ENCODE measurements at regions not wholly inside any gene's neighbourhood (a gene's known extent, or its start where the extent isn't known, plus 50 kb on each side); places are given as distances from the start of the nearest gene placed in this dataset.

DNA sequence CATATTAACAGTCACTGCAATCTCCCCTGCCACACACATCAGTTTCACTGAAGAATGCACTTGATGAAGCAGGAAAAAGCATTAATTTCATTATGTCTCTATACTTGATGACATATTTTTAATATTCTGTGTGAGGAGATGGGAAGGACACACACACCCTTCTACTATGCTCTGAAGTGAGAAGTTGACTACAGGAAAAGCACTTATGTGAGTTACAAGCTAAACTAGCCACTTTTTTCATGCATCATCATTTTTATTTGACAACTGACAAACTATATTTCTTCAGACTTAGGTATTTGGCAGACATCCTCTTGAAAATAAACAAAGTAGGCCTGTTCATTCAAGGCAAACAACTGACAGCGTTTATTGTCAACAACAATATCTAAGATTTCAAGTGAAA, 150.4 kb upstream of the ID2 start:
- H3K27ac Mint-ChIP-seq, result no peak overlapping the region
- peaks cover 13% of the 10 kb centered on the region for H3K4me1 Mint-ChIP-seq (ENCODE audit: low read depth)
- H3K36me3 Mint-ChIP-seq (ENCODE audit: low read depth), result peaks cover 2% of the 10 kb centered on the region
- no peak overlapping the region for H3K4me3 Mint-ChIP-seq
- peaks cover 15% of the 10 kb centered on the region for H3K9me3 Mint-ChIP-seq
- no peak for DNase-seq
- no peaks in the 10 kb centered on the region for H3K27me3 Mint-ChIP-seq

DNA sequence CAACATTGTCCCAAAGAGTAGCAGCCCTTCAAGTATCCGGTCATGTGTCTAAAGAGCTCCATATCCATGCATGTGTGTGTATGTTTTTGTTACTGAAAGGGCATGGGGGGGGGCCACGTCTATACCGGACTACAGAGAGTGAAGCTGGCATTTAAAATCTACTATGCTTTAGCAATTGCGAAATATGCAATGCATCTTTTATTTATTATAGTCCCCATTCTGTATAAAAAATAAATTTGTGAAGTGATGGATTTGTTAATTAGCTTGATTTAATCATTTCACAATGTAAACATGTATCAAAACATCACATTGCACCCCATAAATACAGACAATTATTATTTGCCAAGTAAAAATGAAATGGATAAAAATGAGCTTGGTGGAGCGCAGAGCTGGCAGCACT, 149.4 kb upstream of the ID2 start:
- H3K9me3 Mint-ChIP-seq, result peaks cover 15% of the 10 kb centered on the region
- peaks cover 2% of the 10 kb centered on the region for H3K36me3 Mint-ChIP-seq (ENCODE audit: low read depth)

DNA sequence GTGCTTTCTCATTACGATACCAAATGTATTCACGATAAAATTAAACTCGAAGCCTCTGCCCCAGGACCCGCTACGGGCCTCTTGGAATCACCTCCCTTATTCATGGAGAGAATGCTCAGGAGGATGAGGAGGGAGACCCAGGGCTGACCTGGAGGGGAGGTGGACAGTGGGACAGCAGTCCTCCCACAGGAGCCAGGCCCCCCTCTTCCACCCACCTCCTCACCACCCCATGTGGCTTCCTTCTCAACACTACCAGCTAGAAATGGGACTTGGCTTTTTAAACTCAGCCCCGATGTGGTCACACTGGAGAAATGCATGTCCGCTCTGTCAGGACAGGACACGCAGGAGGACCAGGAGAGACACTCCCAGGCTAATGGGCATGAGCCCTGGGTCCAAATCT, 147.9 kb upstream of the ID2 start:
- H3K9me3 Mint-ChIP-seq, result peaks cover 15% of the 10 kb centered on the region
- peaks cover 2% of the 10 kb centered on the region for H3K36me3 Mint-ChIP-seq (ENCODE audit: low read depth)
- no peak overlapping the region for H3K27ac Mint-ChIP-seq
- no peak overlapping the region for H3K4me3 Mint-ChIP-seq
- H3K4me1 Mint-ChIP-seq (ENCODE audit: low read depth), result peaks cover 28% of the 10 kb centered on the region
- H3K27me3 Mint-ChIP-seq, result no peaks in the 10 kb centered on the region
- no peak for DNase-seq

More for the DNA sequence above, 149.4 kb upstream of the ID2 start:
- Mint-ChIP-seq H3K4me1 (ENCODE audit: low read depth) (peaks cover 21% of the 10 kb centered on the region), H3K27ac (no peak overlapping the region), H3K27me3 (no peaks in the 10 kb centered on the region), H3K4me3 (no peak overlapping the region)
- no peak for DNase-seq

DNA sequence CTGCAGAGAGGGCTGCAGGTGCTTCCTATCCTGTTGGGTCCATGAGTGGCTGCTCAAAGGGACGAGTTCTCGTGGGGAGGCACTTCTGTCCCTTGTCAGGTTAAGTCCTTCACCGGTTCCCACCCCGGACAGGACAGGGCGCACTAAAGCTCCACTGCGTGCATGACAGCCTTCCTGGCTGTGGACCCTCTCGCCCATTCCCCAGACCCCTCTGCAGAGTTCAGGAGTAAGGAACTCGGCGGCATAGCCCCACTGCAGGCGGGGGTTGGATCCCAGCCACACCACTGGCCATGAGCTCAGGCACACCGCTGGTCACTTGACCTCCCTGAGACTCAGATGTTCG, 147.5 kb upstream of the ID2 start:
- peaks cover 2% of the 10 kb centered on the region for H3K36me3 Mint-ChIP-seq (ENCODE audit: low read depth)
- H3K9me3 Mint-ChIP-seq, result peaks cover 15% of the 10 kb centered on the region
- no peak for DNase-seq
- no peaks in the 10 kb centered on the region for H3K27me3 Mint-ChIP-seq
- H3K4me3 Mint-ChIP-seq, result no peak overlapping the region
- H3K4me1 Mint-ChIP-seq (ENCODE audit: low read depth), result peaks cover 31% of the 10 kb centered on the region
- no peak overlapping the region for H3K27ac Mint-ChIP-seq

DNA sequence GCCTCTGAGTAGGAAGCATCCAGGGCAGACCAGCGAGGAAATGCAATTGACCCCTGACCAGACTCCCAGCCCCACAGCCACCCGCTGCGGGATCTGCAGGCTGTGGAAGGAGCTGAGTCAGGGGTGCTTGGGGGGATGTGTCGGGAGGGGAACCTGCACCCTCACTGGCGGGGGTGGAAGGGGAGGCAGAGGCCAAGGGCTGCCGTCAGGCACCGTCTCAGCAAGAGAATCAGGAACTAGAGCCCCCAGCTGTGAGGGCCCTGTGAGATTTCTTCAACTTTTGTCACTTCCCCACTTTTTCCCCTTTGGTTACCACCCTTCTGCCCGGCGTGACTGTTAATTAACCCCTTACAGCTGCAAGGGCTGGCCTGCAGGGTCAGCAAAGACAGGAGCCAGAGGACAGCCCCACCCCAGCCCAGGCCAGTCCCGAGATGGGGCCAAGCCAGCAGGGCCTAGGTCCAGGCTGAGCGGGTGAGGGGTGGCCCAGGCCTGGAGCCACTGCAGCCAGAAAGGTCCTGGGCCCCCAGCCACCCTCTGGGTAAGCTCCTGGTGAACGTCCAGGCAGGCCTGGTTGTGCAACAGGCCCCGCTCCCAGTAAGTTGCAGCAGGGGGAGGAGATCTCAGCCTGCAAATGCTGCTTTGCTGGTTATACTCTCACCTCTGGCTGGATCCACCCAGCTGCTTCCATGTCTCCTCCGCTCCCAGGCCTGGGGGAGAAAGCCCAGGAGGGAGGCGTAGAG, 147.0 kb upstream of the ID2 start:
- H3K9me3 Mint-ChIP-seq, result peaks cover 15% of the 10 kb centered on the region
- H3K4me1 Mint-ChIP-seq (ENCODE audit: low read depth), result peaks cover 36% of the 10 kb centered on the region
- no peak overlapping the region for H3K27ac Mint-ChIP-seq
- peaks cover 2% of the 10 kb centered on the region for H3K36me3 Mint-ChIP-seq (ENCODE audit: low read depth)
- no peaks in the 10 kb centered on the region for H3K27me3 Mint-ChIP-seq
- no peak overlapping the region for H3K4me3 Mint-ChIP-seq
- peak; percentile 28 for DNase-seq

DNA sequence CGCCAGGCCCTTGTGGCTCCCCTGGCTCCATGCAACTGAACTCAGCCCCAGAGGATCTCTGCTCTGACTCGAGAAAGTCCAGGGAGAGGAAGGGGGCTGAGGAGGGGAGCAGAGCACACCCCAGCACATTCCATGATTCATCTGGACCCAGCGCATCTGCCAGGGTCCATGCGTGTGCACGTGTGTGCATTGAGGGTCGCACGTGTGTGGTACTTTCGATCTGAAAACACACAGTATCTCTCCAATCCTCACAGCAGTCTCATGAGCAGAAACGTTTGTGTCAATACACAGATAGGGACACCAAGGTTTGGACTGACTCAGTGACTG, 146.4 kb upstream of the ID2 start:
- H3K9me3 Mint-ChIP-seq, result peaks cover 15% of the 10 kb centered on the region
- H3K36me3 Mint-ChIP-seq (ENCODE audit: low read depth), result peaks cover 2% of the 10 kb centered on the region
- H3K4me1 Mint-ChIP-seq (ENCODE audit: low read depth), result peaks cover 42% of the 10 kb centered on the region
- H3K27ac Mint-ChIP-seq, result no peak overlapping the region
- no peaks in the 10 kb centered on the region for H3K27me3 Mint-ChIP-seq
- no peak for DNase-seq
- H3K4me3 Mint-ChIP-seq, result no peak overlapping the region

DNA sequence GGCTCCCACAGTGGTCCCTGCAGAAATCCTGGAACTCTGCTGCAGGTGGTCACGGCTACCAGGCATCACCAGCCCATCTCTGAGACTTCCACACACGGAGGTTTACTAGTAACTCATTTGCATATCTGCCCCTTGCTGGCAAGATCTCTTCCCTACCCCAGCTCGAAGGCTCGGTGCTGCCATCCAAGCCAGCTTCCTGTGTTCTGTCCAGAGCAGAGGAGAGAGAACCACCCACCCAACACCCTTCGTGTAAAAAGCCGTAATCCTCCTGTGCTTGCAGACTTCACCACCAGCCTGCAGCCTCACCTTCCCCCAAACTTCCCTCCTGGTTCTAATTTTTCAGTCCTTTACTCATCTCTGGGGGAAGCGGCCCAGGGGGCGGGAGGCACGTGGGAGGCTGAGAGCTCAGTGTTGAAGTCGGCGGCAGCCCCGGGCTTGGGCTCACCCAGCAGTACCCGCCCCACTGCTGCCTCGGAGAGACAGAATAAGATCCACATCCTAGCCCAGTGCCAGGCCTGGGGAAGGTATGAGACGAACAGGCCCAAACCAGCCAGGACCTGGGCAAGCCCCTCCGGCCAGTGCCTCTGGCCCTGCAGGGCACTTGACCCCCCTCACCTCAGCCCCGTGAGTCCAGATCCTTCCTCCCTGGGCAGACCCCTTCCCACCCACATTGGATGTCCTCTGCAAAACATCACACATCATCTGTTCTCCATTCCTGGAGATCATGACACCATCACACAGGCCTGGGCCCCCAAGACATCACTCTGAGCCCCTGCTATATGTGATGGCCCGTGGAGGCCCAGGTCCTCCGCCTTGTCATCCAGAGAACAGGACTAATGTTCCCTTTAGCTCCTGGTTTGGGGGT, 145.8 kb upstream of the ID2 start:
- H3K27ac Mint-ChIP-seq, result peak overlapping the region; percentile 73
- peaks cover 11% of the 10 kb centered on the region for H3K9me3 Mint-ChIP-seq
- H3K4me1 Mint-ChIP-seq (ENCODE audit: low read depth), result peaks cover 48% of the 10 kb centered on the region
- peak; percentile 50 for DNase-seq
- H3K27me3 Mint-ChIP-seq, result no peaks in the 10 kb centered on the region
- H3K36me3 Mint-ChIP-seq (ENCODE audit: low read depth), result peaks cover 2% of the 10 kb centered on the region
- H3K4me3 Mint-ChIP-seq, result no peak overlapping the region

DNA sequence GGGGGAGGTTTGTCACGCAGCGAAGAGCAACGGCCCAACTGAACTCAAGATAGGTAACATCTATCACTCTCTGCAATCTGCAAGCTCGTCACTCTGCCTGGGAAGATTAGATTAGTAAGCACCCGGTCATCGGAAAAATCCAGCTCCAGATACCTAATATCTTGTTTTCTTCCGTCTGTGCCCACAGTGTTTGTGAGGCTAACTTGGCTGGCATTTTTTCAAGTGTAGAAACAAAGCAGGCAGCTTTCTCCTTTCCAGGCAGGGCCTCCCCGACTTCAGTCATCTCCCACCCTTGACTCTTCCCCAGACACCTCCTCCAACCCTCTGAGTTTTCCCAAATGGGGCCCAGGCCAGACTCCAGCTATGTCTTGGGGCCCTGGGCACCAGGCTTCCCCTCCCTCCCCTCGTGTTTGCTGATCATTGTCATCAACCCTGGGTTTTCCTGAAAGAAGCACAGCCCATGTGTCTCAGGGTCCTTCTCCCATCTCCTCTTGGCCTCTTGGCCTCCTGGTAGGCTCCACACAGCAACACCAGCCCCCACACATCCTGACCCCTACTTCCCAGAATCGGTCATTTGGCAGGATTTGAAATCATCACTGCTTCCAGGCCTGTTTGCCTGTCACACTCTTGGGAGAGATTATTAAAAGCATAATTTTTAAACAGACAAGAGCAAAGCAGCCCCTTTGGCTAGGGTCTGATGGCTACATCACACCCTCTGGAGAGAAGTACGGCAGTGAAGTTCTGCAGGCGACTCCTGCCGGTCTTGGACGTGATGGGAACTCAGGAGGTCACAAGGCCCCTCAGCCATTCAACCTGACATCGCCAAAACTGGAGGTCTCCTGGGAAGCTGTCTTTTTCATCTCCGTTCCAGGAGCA, 144.9 kb upstream of the ID2 start:
- Mint-ChIP-seq H3K9me3 (peaks cover 3% of the 10 kb centered on the region), H3K27ac (peak overlapping the region; percentile 73), H3K4me3 (no peak overlapping the region), H3K4me1 (ENCODE audit: low read depth) (peaks cover 57% of the 10 kb centered on the region), H3K27me3 (no peaks in the 10 kb centered on the region), H3K36me3 (ENCODE audit: low read depth) (peaks cover 2% of the 10 kb centered on the region)
- DNase-seq, result peak; percentile 30

DNA sequence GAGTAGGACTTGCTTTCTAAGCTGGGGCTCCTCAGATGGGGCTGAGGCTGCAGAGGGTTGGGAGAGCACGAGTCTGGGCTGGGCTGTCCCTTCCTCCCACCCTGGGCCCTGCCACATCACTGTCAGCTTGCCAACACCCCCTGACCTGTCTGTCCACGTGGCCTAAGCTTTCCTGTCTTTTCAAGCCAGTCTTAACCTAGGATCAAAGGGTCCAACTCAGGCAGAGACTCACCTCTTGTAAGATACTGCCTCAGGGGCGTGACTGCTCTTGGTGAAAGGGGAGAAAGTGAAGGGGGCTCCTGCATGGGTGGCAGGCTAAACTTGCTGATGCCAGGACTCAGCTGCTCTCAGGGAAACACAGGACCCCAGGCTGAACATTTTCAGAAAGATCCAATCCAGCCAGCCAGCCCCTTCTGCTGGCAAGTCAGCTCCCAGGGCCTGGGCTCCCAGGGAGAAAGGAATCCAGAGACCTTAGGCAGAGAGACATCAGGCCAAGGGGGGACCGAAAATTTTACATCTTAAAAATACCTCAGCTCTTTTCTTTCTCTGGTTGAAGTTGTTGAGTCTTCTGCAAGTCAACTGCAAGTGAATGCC, 144.2 kb upstream of the ID2 start:
- no peaks in the 10 kb centered on the region for H3K36me3 Mint-ChIP-seq (ENCODE audit: low read depth)
- peaks cover 64% of the 10 kb centered on the region for H3K4me1 Mint-ChIP-seq (ENCODE audit: low read depth)
- H3K4me3 Mint-ChIP-seq, result no peak overlapping the region
- H3K27ac Mint-ChIP-seq, result no peak overlapping the region
- no peaks in the 10 kb centered on the region for H3K9me3 Mint-ChIP-seq
- DNase-seq, result no peak
- no peaks in the 10 kb centered on the region for H3K27me3 Mint-ChIP-seq

DNA sequence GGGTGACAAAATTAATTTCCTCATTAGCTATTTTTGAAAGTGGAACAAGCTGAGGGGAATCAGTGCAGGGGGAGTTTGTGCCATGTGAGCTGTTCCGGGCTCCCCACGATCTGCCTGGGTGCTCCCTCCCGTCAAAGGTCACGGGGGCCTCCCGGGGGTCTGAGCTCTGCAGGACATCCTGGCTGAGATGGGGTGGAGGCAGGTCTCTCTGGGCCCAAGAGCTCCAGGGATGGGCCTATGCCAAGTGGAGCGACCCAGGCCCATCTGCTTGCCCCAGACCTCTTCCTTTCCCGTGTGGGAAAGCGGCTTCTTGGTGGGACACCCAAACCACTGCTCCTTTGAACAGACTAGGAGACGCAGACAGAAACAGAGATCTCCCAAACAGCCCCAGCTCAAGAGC, 143.3 kb upstream of the ID2 start:
- Mint-ChIP-seq H3K4me1 (ENCODE audit: low read depth) (peaks cover 73% of the 10 kb centered on the region), H3K36me3 (ENCODE audit: low read depth) (no peaks in the 10 kb centered on the region), H3K9me3 (no peaks in the 10 kb centered on the region), H3K4me3 (no peak overlapping the region), H3K27ac (no peak overlapping the region), H3K27me3 (no peaks in the 10 kb centered on the region)
- no peak for DNase-seq

DNA sequence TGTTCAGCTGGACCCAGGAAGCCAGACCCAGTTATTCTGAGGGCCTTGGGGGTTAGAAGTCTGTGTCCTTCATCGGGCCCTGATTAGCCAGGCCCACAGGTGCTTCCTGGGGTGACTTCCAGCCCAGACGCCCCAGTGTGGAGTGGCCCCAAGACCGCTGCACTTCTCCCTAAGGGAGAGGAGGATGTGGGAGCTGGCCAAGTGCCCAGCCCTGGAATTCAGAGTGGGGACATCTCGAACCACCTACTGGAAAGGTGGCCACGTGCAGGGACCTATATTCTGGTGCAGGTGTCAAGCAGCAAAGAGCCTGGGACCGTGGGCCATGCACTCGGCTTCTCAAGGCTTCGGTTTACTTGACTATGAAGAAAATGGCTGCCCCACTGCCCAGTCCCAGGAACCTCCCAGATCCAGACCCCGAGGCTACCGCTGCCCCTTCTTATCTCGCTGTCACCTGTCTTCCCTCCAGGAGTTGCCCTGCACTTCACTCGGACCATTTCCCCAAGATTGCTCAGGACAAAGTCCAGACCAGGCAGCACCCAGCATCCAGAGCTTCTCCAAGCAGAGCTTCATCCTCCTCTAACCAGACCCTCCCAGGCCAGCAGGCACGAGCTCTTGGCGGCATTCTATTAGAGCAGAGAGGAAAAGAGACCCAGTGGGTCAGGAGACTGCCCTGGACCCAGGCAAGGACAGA, 142.8 kb upstream of the ID2 start:
- Mint-ChIP-seq H3K27me3 (no peaks in the 10 kb centered on the region), H3K9me3 (no peaks in the 10 kb centered on the region), H3K4me1 (ENCODE audit: low read depth) (peaks cover 78% of the 10 kb centered on the region), H3K36me3 (ENCODE audit: low read depth) (no peaks in the 10 kb centered on the region), H3K27ac (peak overlapping the region; percentile 40), H3K4me3 (no peak overlapping the region)
- DNase-seq, result no peak

DNA sequence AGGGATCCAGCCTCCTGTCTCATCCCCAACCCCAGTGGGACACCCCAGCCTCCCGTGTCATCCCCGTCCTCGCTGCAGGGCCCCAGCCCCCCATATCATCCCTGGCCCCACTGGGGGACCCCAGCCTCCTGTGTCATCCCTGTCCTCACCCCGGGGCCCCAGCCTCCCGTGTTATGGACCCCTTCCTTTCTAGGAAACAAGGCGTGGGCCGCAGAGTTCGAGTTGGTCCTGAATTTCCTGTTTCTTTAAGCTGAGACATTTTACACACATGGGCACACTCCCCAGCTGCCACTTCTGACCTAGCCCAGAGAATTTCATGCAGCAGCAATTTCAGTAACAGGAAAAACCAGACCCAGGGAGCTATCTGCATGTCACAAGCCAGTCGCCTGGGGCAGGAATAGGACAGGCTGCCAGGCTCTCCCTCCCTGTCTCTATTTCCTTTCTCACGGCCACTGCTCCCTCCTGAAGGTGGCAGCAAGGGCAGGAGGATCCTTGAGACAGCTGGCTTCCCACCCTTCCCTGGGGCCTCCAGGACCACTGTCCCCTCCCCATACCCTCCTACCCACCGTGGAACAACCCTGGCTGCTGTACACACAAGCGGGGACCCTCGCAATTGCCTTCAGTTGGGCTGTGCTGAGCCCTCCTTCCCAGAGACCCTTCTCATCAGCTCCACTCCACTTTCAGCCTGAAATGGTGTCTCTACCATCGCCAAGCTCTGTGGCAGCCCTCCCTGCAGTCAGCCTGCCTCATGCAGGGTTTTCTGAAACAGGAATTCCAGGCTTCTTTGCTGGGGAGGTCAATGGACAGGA, 141.9 kb upstream of the ID2 start:
- Mint-ChIP-seq H3K36me3 (ENCODE audit: low read depth) (no peaks in the 10 kb centered on the region), H3K9me3 (no peaks in the 10 kb centered on the region), H3K27ac (peak overlapping the region; percentile 30), H3K27me3 (no peaks in the 10 kb centered on the region), H3K4me1 (ENCODE audit: low read depth) (peaks cover 87% of the 10 kb centered on the region), H3K4me3 (no peak overlapping the region)
- no peak for DNase-seq

DNA sequence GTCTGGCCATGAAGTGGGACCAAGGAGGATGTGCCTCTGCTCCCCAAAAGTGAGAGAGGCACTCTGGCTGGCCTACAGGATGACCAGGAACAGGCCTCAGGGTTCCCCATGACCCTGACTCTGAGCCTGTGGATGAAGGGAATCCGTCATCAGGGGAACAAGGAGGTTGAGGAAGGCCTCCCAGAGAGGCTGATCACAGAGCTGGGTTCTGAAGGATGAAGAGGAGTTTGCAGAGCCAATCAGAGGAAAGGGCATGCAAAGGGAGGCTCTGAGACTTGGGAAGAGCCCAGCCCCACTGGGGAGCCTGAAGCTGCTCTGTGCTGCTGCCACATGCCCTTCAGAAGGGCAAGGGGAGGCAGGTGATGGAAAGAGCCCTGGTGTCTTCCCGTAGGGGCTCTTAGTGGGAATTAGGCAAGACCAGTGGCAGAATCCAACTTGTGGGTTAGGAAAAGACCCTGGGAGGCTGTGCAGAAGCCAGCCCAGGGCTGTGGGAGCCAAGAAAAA, 141.3 kb upstream of the ID2 start:
- peak overlapping the region; percentile 23 for H3K4me3 Mint-ChIP-seq
- H3K27ac Mint-ChIP-seq, result peak overlapping the region; percentile 30
- no peaks in the 10 kb centered on the region for H3K9me3 Mint-ChIP-seq
- no peaks in the 10 kb centered on the region for H3K27me3 Mint-ChIP-seq
- peaks cover 89% of the 10 kb centered on the region for H3K4me1 Mint-ChIP-seq (ENCODE audit: low read depth)
- DNase-seq, result no peak
- H3K36me3 Mint-ChIP-seq (ENCODE audit: low read depth), result no peaks in the 10 kb centered on the region

All from activated T-cell treated with anti-CD3 and anti-CD28 coated beads, Interleukin-2, amount 50 U/mL, for 24 hours (primary cell).